NCI-H345 treated with DMSO at 0.1 percent for 48 hours (cell line): ENCODE measurements at regions not wholly inside any gene's neighbourhood (a gene's known extent, or its start where the extent isn't known, plus 50 kb on each side); places are given as distances from the start of the nearest gene placed in this dataset.
"Not testable (repeated sequence)": the region's sequence is repeated elsewhere in the genome, so short reads cannot be mapped to it uniquely, and the experiment has no call there.

Source experiments
- DNase-seq: peaks from one replicate; lab custom pipeline; 2025; ENCODE audit not compliant: unreplicated experiment; lab: John Stamatoyannopoulos, UW

DNA sequence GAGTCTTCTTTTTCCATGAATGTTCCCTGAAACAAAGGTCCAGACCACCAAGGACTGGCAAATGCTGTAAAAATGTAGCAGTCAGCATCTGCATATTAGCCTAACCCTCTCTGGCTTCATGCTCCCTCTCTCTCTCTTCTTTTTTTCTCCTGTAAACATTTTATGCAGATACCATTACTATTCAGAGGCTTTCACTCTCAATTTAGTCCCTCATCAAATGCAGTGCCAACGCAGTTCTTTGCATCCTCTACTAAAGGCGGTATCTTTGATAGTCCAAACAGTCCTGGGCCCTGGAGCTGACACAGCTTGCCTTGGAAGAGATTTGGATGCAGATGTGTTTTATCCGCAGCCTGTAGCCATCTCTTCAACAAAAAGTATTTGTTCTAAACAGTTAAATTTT lies 167.1 kb upstream of the MMS22L start:
- DNase-seq: no peak

DNA sequence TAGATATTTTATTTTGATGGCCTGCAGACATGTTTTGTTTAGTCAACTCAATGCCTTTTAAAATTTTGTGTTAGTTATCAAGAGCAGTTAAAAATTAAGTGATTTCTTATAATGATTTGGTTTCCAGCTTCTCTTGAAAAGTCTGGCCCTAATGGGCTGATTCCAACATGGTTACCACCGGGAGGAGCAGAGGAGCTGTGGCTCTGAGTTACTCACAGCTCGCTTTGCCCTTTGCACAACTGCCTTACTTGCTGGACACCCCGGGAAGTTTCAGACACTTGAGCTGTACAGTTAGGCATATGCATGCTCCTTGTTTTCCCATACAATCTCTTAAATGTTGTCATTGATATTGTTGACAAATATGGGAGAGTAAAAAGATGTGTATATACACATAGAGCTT lies 173.1 kb upstream of the MMS22L start:
- no peak for DNase-seq

DNA sequence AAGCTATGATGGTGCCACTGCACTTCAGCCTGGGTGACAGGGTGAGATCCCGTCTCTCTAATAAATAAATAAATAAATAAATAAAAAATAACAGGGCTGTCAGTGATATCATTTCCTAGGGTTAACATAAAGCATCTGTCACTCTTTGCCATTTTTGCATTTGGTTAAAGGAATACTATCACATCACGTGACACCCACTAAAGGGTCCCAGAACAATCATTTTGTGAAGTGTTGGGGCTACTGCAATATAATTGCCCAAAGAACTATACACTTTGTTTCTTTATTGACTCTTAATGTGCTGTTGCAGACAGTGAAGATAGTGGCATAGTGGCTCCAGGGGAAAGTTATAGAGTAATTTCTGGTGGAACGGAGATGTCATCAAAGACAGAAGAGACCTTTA lies 176.5 kb upstream of the MMS22L start:
- no peak for DNase-seq

DNA sequence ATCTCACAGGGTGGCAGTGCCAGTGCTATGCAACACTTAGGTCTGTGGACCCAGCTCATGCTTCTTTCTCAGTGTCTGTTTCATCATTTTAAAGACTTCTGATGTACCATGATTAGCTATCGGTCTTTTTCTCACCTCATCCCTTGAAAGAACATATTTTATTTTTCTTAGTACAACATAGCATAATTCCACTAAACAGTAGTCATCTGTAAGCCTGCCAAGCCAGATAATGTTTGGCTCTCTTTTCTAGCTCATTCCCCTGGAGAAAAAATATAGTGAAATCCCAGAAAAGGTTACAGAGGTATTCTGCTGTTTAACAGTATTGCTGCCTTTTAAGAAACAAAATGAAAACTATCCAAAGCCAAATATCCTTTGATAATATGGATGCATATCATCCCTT lies 177.0 kb upstream of the MMS22L start:
- DNase-seq: no peak

DNA sequence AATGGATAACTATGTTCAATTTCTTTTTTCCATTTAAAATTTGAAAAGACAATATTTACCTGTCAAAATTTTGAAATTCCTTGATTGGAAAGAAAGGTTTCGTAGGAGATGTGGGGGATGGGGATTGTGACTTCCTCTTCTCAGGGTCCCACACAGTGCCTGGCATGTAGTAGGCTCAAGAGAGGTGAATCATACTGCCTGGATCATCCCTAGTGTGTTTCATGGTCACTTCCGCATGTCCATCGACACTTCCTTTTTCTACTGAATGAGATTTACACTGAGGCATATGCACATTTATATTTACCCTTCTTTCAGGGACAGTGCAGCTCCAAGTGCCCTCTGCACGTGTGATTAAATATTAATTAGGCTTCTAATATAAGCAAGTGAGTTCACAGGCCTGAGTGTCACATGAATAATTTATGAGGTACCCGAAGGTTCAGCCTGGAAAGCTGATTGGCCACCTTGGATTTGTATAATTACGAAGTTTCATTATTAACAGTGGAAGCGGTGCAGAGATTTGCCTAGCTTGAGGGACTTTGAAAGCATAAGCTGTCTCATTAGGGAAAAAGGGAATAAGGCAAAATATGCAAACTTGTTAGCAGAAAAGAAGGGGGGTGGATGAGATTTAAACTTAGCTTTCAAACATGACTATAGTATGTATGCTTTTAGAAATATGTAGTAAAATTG lies 177.5 kb upstream of the MMS22L start:
- no peak for DNase-seq

DNA sequence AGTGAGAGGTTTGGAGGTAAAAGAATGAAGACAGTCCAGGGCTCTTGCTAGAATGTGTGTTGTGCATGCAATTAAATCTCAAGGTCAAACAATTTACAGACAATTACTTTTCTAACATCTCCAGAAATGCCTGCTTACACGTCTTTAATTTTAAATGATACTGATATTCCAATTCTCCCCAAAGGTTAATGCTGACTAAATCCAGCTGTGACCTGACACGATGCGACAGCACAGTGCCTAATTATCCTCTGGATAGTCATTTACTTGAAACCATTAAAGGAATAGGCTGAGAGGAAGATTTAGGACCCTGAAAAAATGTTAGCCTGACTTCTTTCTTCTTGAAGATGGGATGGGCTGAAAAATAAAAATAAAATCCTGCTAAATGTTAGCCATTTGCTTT lies 178.2 kb upstream of the MMS22L start:
- no peak for DNase-seq

DNA sequence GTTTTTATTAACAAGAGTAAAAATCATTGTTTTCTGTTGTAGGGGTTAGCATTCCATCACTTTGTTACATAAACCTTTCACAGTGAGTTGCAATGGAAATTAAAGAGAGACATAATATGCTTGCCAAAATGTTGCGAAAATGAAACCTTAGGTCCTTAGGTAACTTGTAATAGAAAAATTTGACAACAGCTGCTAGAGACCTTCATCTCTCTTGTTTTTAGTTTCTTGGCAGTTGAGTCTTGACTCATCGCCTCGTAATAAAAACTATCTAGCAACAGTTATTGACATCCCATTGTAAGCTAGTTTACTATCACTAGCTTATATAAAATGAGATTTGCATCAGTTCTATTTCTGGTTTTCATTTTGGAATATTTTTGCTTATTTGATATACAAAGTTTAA lies 179.0 kb upstream of the MMS22L start:
- no peak for DNase-seq

DNA sequence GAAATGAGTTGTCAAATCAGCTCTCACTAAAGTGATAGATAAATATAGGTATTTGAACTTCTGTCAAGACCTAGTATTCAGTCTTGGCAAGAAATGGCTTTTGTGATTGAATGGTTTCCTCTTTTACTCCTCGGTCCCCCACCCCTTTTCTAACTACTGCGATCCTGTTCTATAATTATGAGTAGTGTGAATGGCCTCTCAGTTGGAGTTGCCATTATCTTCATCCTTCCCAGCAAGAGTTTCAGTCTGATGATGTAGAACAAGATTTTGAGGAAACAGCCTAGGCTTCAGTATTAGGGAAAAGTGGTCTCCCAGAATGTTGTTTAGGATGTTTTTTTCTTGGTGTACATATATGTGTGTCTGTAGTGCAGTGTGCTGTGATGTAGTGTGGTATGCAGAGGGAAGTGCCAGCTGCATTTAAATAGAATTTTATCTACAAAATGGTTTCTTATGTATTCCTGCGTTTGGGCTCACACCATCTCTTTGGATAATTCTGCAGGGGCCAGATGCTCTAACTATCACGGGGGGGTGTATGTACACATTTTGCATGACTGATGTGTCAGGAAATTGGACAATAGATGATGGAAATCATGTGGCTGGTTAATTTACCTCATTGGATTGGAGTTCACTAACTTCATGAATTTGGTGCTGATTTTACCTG lies 180.1 kb upstream of the MMS22L start:
- no peak for DNase-seq

DNA sequence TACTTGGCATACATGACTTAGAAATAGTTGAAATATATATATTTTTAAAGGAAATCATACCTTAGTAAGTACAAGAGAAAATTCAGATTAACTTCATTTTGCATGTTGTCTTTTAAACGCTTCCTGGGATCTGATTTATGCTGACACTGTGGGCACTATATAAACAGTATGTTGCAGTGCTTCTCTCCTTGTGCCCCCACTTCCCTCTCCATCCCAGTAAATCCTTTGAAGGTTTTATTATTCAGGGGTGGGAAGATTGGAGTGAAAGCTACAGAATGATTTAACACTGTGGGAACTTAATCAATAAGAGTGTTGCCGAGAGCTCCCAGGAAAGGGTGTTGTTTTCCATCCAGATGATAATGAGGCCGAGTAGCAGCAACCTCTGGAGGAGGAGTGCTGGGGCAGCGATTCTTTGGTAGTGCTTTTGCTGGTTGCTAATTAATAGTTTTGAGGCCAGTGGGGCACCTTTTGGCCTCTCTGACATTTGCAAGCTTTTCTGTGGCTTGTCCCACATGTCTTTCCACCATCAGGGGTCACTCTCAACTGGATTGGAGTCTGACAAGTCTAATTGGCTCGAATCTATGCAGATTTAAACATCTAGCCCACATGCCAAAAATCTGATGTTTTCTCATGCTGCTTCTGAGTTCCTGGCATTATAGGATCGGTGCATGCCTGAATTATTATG lies 183.0 kb upstream of the MMS22L start:
- no peak for DNase-seq

DNA sequence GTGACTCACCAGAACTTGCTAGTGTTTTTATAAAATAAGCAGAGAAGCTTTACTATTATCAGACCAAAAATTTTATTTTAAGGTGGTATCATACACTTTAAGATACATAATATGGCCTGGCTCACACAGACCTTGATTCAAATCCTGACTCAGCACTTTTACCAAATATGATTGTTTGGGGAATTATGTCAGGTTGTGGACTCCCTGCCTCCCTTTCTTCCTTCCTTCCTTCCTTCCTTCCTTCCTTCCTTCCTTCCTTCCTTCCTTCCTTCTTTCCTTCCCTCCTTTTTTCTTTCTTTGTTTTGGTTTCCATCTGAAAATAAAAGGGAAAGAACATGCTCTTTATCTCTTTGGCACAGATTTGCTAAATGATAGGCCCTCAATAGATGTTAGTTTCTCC lies 186.0 kb upstream of the MMS22L start:
- DNase-seq: no peak

DNA sequence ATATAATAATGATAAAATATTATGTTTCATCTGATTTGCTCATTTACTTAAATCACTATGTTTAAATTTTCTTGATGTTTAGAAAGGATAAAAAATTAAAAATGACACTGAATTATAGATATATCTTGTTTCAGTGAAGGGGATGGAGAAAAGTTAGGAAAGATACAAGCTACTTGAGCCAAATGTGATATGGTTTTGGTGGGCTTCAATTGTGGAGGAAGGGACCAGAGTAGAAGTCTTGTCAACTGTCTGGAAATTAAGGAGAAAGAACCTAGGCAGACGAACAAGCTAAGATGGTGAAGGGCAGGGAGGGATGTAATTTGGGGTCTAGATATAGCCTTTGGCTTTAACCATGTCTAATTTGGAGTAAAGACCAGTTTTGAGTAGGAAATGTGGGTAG lies 186.4 kb upstream of the MMS22L start:
- DNase-seq: no peak

DNA sequence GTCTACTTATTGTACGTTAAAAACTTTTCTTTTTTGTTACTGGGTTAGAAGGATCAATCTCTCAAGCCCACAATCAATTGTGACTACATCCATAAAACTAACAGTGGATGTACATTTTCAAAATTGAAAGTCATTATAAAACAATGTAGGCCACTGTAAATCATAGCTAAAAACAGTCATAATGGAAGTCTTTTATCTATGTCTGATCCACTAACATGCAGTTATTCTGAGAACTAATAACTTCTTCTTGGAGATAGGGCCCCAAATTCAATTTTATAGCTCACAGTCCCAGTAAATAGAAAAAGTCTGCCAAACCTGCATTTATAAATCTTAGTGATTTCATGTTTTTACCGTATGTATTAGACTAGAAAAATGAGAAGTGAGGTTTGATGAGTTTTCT lies 187.3 kb upstream of the MMS22L start:
- no peak for DNase-seq

DNA sequence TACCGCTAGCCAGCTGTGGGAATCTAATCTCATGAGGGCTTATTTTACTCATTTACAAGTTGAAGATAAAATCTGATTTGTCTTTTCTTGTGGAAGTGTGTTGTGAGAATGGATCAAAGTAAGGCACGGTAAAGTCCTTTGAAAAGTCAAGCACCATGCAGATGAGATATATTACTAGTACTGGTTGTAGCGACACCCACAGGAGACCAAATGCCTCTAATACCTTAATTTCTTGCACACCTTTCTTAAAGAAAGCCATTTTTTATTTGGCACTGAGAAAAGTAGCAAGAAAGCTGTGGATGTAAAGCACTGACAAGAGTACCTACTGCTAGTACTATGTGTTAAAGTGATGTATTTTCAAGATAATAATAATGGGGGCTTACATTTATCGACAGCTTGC lies 191.0 kb upstream of the MMS22L start:
- DNase-seq: no peak

DNA sequence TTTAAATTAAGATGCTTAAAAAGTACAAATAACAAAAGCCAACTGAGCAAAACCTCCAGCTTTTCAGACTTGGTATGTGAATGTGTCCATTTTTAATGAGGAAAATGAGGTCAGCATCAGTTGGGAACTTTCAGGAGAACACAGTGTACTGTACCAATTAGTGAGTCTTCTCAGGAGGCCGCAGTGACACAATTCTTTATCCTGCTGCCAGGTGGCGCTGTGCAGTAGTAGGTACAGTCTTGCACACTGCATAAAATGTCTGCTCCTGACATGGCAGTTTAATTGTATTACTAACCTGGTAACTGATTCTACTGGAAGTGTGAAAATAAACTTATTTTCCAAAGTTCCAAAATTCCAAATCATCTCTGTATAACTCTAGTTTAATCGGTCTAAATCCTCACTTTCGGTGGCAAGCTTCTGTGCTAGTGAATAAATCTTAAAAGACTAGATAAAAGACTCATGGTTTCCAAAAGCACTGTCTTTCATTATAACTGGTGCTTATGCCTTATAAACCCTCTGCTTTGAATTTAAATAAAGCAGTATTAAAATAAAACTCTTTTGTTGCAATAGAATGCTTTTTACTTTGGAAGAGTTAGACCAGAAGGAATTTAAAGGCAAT lies 214.8 kb upstream of the MMS22L start:
- DNase-seq: peak; percentile 67

DNA sequence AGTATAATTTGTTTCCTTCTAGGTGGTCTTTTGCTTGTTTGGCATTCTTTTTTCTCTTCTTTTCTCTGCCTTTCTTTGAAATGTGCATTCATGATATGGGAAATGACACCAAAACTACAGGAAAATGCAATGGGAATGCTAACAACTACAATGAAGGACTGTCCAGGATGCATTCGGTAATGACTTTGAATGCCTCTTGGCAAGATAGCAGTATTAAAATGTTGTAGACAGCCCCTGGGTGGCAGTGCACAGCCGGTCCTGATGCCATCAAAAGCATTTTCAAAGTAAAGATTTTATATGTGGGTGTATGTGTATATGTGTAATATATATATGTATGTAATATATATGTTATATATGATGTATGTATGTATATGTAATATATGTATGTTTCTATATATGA lies 218.8 kb upstream of the MMS22L start:
- DNase-seq: no peak

DNA sequence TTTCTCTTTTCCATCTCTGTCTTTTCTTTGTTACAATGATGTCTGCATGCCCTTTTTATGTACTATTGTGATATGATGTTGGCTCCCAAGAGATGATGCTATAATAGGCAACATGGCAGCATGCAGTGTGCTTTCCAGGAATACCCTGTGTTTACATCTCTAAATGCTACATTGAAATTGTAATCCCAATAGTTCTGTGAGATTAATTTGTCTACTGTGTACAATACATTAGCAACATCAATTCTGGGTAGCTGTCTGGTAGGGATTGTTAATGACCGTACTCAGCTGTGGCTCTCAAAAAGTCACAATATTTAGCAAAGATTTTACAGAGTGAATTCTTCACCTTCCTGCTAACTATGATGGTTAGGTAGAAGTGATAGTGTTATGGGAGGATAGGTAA lies 225.6 kb upstream of the MMS22L start:
- DNase-seq: no peak

DNA sequence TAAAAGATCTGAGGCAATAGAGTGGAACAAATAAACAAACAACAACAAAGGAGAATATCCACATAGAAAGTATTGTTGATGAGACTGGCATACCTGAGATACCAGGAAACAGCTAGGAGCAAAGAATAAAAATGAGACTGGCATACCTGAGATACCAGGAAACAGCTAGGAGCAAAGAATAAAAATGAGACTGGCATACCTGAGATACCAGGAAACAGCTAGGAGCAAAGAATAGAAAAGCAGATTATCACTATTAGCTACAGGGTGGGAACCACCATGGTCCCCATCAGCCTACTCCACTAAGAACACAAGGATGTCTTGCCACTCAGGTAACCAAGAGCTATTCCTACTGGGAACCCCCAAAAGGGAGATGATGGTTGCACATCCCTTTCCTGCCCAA lies 230.2 kb upstream of the MMS22L start:
- DNase-seq: not testable (repeated sequence)

DNA sequence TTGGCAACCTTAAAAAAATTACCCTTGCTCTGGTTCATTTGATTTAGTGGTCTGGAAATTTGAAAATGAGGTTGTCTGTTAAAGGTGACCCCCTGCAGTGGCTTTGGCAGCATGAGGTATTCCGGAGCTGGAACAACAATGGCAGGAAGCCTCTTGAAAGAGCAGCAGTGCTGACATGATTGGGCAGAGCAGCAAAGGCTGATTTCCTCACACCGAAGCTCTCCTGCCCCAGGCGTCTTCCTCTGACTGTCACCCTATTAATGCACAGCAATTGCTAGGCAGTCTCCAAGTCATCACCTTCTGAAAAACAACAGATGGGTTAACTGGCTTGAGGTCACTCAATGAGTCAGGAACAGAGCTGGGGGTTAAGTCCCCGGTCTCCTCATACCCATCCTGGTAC lies 241.8 kb upstream of the MMS22L start:
- peak; percentile 79 for DNase-seq

DNA sequence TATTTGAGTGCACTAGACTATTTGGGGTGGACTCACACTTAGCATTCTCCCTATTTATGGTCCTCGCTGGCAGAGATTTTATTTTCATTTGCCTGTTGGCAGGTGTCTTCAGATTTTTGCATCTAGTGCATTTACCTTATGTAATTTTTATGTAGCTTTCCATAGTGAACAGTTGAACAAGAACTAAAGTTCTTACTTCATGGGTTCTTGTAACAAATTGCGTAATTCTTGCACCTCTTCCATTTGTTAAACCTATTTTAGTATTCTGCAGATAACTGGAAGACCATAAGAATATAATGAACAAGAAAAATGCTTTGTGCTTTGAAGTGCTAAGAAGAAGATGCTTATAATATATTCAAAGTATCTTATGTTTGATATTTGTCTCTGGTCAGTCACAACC lies 252.8 kb upstream of the MMS22L start:
- DNase-seq: no peak

DNA sequence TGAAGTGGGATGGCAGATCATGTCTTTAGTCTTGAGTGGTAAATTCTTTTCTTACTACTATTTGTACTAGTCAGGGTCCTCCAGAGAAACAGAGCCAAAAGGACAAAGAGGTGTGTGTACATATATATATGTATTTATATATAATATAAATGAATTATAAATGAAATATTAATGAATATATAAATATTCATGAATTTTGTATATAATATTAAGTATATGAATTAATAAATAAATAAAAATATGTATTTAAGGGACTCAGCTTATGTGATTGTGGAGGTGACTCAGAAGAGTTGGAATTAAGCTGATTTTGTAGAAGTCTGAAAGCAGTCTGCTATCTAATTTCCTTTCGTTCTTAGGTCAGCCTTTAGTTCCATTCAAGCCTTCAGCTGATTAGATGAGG lies 265.3 kb upstream of the MMS22L start:
- no peak for DNase-seq

DNA sequence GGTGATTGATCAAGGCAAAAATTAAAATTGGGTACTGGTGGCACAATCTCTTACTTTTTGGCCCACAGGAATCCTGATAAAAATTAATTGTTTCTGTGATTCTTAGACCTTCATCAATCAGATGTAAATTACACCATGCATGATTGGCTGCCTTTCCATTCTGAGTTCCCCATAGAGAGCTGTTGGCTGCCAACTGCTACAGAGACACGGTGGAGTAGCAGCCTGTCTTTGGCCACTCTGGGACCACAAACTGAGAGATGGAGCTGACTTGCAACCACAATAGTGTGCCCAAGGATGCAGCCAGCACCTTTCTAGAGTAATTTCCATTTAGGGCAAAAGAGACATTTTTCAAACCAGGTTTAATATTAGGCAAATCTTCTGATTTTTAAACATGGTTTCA lies 274.3 kb upstream of the MMS22L start:
- no peak for DNase-seq

DNA sequence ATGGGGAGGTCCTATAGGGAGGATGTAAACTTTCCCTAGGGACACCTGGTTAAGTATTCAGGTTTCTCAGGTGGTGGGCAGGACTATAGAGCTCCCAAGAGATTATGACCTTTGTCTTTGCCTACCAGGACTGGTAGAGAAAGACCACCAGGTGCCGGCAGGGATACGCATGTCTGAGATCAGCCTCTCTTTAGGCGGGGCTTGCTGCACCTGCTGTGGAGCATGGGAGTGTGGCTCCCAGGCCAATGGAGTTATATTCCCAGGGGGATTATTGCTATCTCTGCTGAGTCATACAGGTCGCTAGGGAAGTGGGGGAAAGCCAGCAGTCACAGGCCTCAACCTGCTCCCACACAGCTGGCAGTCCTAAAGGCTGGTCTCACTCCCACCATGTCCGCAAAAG lies 280.5 kb upstream of the MMS22L start:
- no peak for DNase-seq
